ENCODE measurements at regions not wholly inside any gene's neighbourhood (a gene's known extent, or its start where the extent isn't known, plus 50 kb on each side); places are given as distances from the start of the nearest gene placed in this dataset.

DNA sequence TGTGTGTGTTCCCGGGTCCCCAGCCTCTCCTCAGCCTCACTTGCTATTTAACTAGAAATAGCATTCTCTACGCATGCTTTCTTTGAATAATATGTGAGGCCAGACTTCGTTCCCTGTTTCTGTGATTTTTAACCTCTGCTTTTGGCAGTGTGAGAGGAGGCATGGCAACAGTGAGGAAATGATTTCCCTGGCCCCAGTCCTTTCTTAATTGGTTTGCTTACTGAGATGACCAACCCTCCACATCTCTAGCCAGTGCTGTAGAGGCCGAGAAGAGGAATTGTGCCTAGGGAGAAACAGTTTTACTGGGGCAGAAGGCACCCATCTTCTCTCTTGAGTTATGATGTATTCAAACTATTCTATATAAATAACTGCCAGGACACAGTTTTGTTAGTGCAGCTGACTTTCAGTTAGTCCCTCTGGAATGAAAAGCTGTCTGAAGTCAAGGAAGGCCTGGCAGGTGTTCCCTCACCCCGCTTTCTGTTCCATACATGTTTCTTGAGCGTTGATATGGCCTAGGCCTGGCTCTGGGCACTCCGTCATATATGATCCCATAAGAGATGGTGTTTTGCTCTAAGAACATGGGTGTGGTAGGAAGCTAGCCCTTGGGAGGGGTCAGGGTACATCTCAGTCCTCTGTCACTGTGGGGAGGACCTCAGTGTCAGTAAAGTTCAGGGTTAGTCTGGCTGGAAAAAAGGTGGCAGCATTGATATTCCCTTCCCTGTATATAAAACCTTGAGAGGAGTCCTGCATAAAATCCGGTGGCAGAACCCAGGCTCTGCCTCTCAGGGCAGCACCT is 73.7 kb upstream of the NPAS1 start:
- Histone ChIP-seq H3K9me3 (ENCODE audit: control insufficient read depth, insufficient read depth, low read length) (no peaks in the 10 kb centered on the region), H3K36me3 (ENCODE audit: control insufficient read depth, insufficient read depth, low read length) (peaks cover 7% of the 10 kb centered on the region), H3K4me1 (ENCODE audit: control insufficient read depth, insufficient read depth, low read length) (peaks cover 4% of the 10 kb centered on the region), H3K9ac (ENCODE audit: low read depth, low read length) (peak overlapping the region; percentile 8), H3K4me3 (ENCODE audit: low read depth, low read length) (no peak overlapping the region), H3K27me3 (ENCODE audit: control insufficient read depth, insufficient read depth, low read length) (no peaks in the 10 kb centered on the region)

DNA sequence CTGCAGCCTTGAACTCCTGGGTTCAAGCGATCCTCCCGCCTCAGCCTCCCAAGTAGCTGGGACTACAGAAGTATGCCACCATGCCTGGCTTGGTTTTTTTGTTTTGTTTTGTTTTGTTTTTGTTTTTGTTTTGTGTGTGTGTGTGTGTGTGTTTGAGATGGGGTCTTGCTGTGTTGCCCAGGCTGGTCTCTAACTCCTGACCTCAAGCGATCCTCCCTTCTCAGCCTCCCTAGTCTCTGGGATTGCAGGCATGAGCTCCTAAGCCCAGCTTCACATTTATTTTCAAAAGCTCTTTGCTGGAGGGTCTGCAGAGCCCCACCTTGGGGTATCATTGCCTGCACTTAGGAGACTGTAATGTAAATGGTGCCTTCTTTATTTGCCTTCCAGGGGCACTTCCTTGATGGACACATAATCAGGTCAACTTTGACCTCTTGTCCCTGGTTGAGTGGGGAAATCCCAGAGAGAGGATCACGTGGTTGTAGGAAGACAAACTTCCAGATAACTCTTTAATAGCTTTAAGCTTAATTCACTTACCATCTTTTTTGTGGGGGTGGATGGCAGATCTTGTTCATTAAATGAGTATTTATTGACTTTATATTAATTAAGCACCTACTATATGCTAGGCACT is 72.9 kb upstream of the NPAS1 start:
- Histone ChIP-seq H3K36me3 (ENCODE audit: control insufficient read depth, insufficient read depth, low read length) (peaks cover 7% of the 10 kb centered on the region), H3K27me3 (ENCODE audit: control insufficient read depth, insufficient read depth, low read length) (no peaks in the 10 kb centered on the region), H3K4me1 (ENCODE audit: control insufficient read depth, insufficient read depth, low read length) (peaks cover 4% of the 10 kb centered on the region), H3K9me3 (ENCODE audit: control insufficient read depth, insufficient read depth, low read length) (no peaks in the 10 kb centered on the region), H3K9ac (ENCODE audit: low read depth, low read length) (no peak overlapping the region), H3K4me3 (ENCODE audit: low read depth, low read length) (no peak overlapping the region)

DNA sequence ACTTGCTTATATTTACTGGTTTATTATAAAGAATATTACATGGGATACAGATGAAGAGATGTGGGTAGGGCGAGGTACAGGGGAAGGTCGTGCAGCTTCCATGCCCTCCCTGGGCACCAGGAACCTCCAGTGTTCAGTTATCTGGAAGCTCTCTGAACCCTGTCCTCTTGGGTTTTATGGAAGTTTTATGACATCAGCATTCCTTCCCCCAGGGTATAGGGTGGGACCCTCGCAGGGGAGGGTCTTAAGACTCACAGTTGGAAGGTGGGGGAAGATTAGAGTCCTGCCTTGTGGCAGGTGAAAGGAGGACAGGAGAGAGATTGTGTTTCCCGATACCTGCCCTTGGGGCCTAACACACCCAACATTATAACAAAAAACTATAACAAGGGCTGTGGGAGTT is 71.8 kb upstream of the NPAS1 start:
- Histone ChIP-seq H3K36me3 (ENCODE audit: control insufficient read depth, insufficient read depth, low read length) (peaks cover 3% of the 10 kb centered on the region), H3K9me3 (ENCODE audit: control insufficient read depth, insufficient read depth, low read length) (no peaks in the 10 kb centered on the region), H3K4me3 (ENCODE audit: low read depth, low read length) (no peak overlapping the region), H3K4me1 (ENCODE audit: control insufficient read depth, insufficient read depth, low read length) (peaks cover 4% of the 10 kb centered on the region), H3K27me3 (ENCODE audit: control insufficient read depth, insufficient read depth, low read length) (no peaks in the 10 kb centered on the region), H3K9ac (ENCODE audit: low read depth, low read length) (no peak overlapping the region)

DNA sequence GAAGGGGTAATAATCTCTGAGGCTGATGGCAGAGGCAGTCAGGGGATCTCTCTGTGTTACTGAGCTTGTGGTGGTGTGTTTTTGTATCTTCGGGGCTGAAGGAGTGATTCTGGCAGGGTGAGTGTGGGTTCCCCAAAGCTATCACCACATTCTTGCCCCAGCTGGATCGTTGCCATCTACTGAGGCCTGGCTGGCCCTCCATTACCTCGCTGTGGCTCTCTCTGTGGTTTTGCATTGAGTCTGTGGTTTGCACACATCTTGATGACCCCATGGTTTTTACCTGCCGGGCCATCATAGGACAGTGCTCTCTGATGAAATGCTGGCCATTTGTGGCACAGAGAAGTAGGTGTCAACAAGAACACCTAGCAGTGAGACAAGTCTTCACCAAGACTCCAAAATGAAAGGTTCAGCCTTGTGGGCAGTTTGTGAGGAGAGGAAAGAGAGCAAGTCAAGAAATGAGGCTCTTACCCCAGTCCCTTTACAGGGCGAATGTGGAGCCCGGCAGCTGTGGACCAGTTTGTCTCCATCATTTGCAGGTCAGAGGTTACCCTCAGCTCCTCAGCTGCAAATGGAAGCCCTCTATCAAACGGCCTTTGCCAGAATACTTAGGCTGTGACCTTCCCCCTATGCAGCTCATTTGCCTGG is 69.0 kb upstream of the NPAS1 start:
- no peak overlapping the region for H3K9ac ChIP-seq (ENCODE audit: low read depth, low read length)
- H3K4me3 ChIP-seq (ENCODE audit: low read depth, low read length): no peak overlapping the region
- no peaks in the 10 kb centered on the region for H3K4me1 ChIP-seq (ENCODE audit: control insufficient read depth, insufficient read depth, low read length)
- no peaks in the 10 kb centered on the region for H3K27me3 ChIP-seq (ENCODE audit: control insufficient read depth, insufficient read depth, low read length)
- no peaks in the 10 kb centered on the region for H3K9me3 ChIP-seq (ENCODE audit: control insufficient read depth, insufficient read depth, low read length)
- H3K36me3 ChIP-seq (ENCODE audit: control insufficient read depth, insufficient read depth, low read length): peaks cover under 1% of the 10 kb centered on the region

DNA sequence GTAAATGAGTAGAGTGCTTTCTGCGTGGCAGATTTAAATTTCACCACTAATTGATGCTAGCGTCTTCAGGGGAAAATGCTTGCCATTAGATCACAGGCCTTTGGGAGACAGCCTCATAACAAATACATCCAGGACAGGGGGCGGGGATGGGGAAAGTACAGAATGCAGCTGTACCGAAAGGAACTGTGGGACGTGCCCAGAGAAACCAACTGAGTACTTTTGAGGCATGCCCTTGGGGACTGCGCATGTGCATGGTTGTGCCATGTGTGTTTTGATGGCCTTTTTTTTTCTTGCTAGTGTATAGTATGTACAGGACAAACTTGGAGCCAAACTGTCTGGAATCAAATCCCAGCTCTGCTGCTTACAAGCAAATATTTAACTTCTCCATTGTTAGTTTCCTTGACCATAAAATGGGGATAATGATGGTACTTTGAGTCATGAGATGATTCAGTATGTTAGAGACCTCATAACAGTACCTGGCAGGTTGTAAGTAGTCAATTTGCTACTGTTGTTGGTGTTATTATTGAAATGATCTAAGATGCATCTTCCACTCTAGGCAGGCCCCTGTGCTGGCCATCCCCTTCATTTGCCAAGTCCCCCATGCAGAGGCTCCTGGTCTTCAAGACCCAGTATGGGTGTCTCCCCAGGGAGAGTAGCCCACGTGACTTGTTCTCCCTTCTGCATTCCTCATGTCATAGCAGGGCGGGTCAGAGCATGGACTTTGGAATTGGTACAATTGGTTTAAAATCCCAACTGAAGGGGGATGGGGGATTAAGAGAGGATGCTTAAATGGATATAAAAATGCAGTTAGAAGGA is 68.3 kb upstream of the NPAS1 start:
- no peaks in the 10 kb centered on the region for H3K27me3 ChIP-seq (ENCODE audit: control insufficient read depth, insufficient read depth, low read length)
- H3K36me3 ChIP-seq (ENCODE audit: control insufficient read depth, insufficient read depth, low read length): no peaks in the 10 kb centered on the region
- no peaks in the 10 kb centered on the region for H3K4me1 ChIP-seq (ENCODE audit: control insufficient read depth, insufficient read depth, low read length)
- no peak overlapping the region for H3K4me3 ChIP-seq (ENCODE audit: low read depth, low read length)
- H3K9ac ChIP-seq (ENCODE audit: low read depth, low read length): no peak overlapping the region
- H3K9me3 ChIP-seq (ENCODE audit: control insufficient read depth, insufficient read depth, low read length): no peaks in the 10 kb centered on the region

DNA sequence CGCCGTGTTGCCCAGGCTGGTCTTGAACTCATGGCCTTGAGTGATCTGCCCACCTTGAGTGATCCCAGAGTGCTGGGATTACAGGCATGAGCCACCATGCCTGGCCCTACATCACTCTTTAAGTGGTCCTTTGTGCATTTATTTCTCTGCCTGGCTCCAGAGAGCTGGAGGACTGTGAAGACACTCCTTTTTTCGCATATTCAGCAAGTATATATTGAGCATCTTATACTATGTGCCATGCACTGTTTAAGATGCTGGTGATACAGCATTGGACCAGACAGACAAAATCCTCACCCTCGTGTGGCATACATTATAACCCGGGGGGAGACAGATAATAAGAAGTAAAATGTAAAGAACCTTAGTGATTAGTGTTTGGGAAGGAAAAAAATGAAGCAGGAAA is 66.8 kb upstream of the NPAS1 start:
- no peaks in the 10 kb centered on the region for H3K36me3 ChIP-seq (ENCODE audit: control insufficient read depth, insufficient read depth, low read length)
- H3K9ac ChIP-seq (ENCODE audit: low read depth, low read length): no peak overlapping the region
- H3K4me1 ChIP-seq (ENCODE audit: control insufficient read depth, insufficient read depth, low read length): no peaks in the 10 kb centered on the region
- H3K4me3 ChIP-seq (ENCODE audit: low read depth, low read length): no peak overlapping the region
- H3K27me3 ChIP-seq (ENCODE audit: control insufficient read depth, insufficient read depth, low read length): no peaks in the 10 kb centered on the region
- no peaks in the 10 kb centered on the region for H3K9me3 ChIP-seq (ENCODE audit: control insufficient read depth, insufficient read depth, low read length)

DNA sequence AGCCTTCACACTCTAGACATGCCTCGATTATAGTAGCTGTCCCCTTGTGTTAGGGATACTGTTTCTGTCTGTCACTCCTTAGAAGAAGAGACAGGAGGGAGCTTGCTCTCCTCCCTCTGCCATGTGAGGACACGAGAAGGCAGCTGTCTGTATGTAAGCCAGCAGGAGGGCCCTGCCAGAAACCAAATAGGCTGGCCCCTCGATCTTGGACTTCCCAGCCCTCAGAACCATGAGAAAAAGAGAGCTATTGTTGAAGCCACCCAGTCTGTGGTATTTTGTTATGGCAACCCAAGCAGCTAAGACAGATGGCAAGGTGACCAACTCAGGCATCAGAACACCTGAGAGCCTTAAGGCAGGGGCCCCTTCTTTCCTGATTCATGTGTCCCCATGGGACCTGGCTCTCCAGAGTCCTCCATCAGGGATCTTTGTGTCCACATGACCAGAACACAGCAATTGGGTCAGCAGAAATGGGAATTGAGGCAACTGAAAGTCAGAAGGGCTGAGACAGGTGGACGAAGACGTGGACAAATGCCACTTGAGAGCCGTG is 65.6 kb upstream of the NPAS1 start:
- Histone ChIP-seq H3K4me1 (ENCODE audit: control insufficient read depth, insufficient read depth, low read length) (no peaks in the 10 kb centered on the region), H3K27me3 (ENCODE audit: control insufficient read depth, insufficient read depth, low read length) (no peaks in the 10 kb centered on the region), H3K4me3 (ENCODE audit: low read depth, low read length) (no peak overlapping the region), H3K36me3 (ENCODE audit: control insufficient read depth, insufficient read depth, low read length) (no peaks in the 10 kb centered on the region), H3K9ac (ENCODE audit: low read depth, low read length) (no peak overlapping the region), H3K9me3 (ENCODE audit: control insufficient read depth, insufficient read depth, low read length) (no peaks in the 10 kb centered on the region)

DNA sequence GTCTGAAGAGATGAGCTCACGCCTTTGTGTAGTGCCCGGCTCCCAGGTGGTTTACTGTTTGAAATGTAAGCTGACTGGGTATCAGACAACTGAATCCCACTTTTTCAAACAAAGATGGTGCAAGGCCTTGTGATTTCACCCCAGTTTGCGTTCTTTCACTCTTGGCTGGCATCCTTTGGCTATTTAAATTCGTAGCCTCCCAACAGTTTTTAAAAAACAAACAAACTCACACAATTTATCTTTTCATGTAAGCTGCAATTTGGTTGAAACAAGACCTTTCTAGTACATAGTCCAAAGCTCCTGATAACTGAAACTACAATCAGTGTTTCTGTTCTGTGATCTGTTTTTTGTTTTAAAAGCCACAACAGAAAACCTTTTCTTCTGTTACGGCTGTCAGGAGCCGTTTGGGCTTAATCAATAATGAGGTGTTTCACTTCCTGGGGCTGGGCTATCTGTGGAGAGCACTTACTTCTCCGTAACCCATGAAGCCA is 65.1 kb upstream of the NPAS1 start:
- Histone ChIP-seq H3K4me1 (ENCODE audit: control insufficient read depth, insufficient read depth, low read length) (no peaks in the 10 kb centered on the region), H3K36me3 (ENCODE audit: control insufficient read depth, insufficient read depth, low read length) (no peaks in the 10 kb centered on the region), H3K4me3 (ENCODE audit: low read depth, low read length) (no peak overlapping the region), H3K9ac (ENCODE audit: low read depth, low read length) (no peak overlapping the region), H3K27me3 (ENCODE audit: control insufficient read depth, insufficient read depth, low read length) (no peaks in the 10 kb centered on the region), H3K9me3 (ENCODE audit: control insufficient read depth, insufficient read depth, low read length) (no peaks in the 10 kb centered on the region)

DNA sequence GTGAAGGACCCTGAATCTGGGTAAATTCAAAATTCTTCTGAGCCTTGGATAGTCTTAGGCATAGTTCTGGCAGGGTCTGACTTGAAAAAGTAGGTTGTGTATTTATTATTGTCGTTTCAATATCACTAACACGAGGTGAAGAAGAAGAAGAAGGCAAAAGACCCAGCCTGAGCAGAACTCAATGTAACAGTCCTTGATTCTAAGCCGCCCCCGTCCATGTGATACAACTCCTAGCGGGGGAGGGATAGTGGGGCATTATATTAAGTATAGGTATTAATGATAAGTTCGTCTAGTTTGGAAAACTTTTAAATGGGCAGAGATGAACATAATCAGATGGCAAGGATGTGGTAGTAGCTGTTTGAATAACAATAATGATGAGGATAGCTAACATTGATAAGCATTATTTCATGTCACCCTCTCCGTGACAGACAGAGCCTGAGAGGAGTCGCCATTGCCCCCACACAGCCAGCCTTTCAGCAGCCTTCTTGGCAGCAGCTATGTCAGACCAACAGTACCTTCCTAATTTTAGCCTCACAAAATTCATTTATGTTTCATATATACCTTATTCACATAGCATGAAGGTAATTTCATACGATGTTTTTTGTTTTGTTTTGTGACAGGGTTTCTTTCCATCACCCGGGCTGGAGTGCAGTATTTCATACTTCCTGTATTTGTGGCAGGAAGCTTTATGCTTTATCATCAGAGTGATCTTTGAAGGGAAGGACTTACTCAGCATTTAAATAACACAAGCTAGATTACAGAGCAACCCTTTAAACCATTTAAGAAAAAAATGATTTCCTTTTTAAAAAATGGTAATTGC is 64.4 kb upstream of the NPAS1 start:
- Histone ChIP-seq H3K4me3 (ENCODE audit: low read depth, low read length) (no peak overlapping the region), H3K9ac (ENCODE audit: low read depth, low read length) (no peak overlapping the region), H3K27me3 (ENCODE audit: control insufficient read depth, insufficient read depth, low read length) (no peaks in the 10 kb centered on the region), H3K4me1 (ENCODE audit: control insufficient read depth, insufficient read depth, low read length) (no peaks in the 10 kb centered on the region), H3K36me3 (ENCODE audit: control insufficient read depth, insufficient read depth, low read length) (no peaks in the 10 kb centered on the region), H3K9me3 (ENCODE audit: control insufficient read depth, insufficient read depth, low read length) (no peaks in the 10 kb centered on the region)

DNA sequence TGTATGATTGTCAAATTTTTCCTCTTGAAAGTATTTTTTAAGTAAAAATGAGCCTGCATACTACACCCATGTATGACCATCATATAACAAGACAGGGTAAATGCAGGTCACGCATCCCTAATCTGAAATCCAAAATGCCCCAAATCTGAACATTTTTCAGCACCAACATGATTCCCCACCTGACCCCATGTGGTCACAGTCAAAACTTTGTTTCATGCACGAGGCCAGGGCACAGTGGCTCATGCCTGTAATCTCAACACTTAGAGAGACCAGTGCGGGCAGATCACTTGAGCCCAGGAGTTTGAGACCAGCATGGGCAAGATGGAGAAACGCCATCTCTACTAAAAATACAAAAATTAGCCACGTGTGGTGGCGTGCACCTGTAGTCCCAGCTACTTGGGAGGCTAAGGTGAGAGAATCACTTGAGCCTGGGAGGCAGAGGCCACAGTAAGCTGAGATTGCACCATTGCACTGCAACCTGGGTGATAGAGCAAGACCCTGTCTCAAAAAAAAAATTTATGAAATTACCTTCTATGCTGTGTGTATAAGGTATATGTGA is 63.7 kb upstream of the NPAS1 start:
- Histone ChIP-seq H3K36me3 (ENCODE audit: control insufficient read depth, insufficient read depth, low read length) (no peaks in the 10 kb centered on the region), H3K4me1 (ENCODE audit: control insufficient read depth, insufficient read depth, low read length) (no peaks in the 10 kb centered on the region), H3K9ac (ENCODE audit: low read depth, low read length) (no peak overlapping the region), H3K27me3 (ENCODE audit: control insufficient read depth, insufficient read depth, low read length) (no peaks in the 10 kb centered on the region), H3K4me3 (ENCODE audit: low read depth, low read length) (no peak overlapping the region), H3K9me3 (ENCODE audit: control insufficient read depth, insufficient read depth, low read length) (no peaks in the 10 kb centered on the region)
